GM12875 (cell line): ENCODE measurements at regions not wholly inside any gene's neighbourhood (a gene's known extent, or its start where the extent isn't known, plus 50 kb on each side); places are given as distances from the start of the nearest gene placed in this dataset.

Experiments
- H3K4me3 ChIP-seq: one replicate; pipeline ENCODE4 v1.5.1; 2011; ENCODE audit warnings: low read depth, low read length, control low read depth
- TF ChIP-seq, protein P1 (sequence below): IDR thresholded peaks from 2 replicates; pipeline ENCODE4 v1.5.1; 2011; ENCODE audit warnings: low read depth, mild to moderate bottlenecking, control low read depth, inconsistent platforms, low read length, moderate library complexity, borderline replicate concordance; ENCODE audit not compliant: insufficient read depth

DNA sequence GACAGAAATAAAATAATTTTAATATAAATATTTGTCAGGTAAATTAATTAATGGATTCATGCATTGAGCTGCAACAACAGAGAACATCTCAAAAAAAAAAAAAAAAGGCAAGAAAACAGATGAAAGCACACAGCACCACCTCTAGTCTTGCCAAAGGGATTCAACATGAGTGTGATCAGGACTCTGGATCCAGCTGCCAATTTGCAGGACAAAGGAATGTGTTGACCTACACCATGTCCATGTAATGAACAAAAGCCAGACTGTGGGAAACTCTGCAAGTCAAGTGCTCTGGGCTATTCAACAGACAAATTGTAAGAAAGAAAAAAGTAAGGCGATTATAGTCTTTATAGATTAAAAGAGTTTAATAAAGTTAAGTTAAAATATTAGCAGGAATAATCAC lies 769.3 kb downstream of the TLR4 start:
- TF ChIP-seq, protein P1, sequence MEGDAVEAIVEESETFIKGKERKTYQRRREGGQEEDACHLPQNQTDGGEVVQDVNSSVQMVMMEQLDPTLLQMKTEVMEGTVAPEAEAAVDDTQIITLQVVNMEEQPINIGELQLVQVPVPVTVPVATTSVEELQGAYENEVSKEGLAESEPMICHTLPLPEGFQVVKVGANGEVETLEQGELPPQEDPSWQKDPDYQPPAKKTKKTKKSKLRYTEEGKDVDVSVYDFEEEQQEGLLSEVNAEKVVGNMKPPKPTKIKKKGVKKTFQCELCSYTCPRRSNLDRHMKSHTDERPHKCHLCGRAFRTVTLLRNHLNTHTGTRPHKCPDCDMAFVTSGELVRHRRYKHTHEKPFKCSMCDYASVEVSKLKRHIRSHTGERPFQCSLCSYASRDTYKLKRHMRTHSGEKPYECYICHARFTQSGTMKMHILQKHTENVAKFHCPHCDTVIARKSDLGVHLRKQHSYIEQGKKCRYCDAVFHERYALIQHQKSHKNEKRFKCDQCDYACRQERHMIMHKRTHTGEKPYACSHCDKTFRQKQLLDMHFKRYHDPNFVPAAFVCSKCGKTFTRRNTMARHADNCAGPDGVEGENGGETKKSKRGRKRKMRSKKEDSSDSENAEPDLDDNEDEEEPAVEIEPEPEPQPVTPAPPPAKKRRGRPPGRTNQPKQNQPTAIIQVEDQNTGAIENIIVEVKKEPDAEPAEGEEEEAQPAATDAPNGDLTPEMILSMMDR = no peak
- no peak overlapping the region for H3K4me3 ChIP-seq

DNA sequence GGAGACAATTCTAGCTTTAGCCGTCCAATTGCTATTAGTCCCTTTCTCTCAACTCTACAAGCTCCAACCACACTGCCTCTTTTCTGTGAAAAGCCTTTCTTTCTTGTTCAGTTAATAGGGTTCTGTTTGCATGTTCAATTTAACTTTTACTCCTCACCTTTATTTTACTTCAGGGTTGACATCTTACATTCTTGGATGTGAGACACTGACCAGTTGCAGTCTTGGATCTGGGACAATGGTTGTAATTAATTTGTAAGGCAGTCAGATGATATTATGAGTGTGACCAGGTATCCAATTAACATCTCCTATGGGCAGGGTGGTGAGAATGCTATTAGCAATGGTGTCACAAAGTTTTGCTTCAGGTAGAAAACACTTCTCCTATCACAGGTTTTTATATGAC lies 774.5 kb downstream of the TLR4 start:
- no peak overlapping the region for H3K4me3 ChIP-seq

DNA sequence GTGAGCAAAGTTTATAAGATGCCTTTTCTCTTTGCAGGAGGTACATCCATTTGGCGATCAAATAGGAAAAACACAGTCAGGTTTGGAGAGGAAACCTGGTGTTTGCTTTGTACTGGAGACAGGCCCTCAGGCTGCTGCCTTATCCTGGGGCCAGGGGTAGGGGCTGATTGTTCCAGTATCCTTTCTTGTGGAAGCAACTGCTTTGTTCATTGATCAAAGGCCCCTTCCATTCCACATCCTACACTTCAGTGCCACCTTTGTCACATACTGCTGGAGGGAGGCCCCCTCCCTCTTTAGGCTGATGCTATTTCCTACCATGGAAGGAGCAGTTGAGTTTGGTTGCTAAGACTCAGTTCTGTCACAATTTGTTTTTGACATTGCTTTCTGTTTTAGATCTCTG lies 778.1 kb downstream of the TLR4 start:
- TF ChIP-seq, protein P1 = no peak

More for the DNA sequence above, 774.5 kb downstream of the TLR4 start:
- TF ChIP-seq, protein P1 = no peak

DNA sequence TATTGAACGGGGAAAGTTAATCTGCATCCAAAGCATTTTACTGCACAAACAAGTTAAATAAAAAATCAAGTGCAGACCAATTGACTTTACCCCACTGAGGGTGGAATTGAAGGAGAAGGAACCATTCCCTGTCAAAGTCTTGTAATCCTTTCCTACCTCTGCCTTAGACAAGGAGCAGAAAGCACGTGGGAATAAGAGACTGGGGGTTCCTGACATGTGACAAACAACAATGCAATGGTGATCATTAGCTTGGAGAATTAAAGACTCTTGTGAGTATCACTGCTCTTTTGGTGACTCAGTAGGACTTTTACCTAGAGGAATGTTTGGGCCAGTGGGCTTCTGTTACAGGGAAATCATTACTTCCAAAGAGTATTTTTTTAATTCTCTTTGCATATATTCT lies 779.5 kb downstream of the TLR4 start:
- no peak overlapping the region for H3K4me3 ChIP-seq
- TF ChIP-seq, protein P1 = no peak

More for the DNA sequence above, 778.1 kb downstream of the TLR4 start:
- H3K4me3 ChIP-seq = no peak overlapping the region

DNA sequence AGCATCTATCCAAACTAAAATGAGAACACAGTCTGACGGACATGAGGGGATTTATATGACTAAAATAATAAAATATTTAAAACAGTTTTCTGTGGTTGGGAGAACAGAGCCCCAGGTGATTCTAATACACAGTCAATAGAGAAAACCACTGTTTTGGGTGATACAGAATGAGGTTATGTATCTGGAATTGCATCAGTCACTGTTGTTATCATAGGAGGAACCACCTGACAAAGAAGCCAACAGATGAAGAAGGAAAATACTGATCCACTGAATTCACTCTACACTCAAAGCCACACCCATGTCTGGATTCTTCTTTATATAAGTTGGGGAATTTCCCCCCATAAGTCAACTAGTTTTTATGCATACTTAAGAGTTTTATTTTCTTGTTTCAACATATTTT lies 799.0 kb downstream of the TLR4 start:
- no peak overlapping the region for H3K4me3 ChIP-seq
- TF ChIP-seq, protein P1 = no peak

DNA sequence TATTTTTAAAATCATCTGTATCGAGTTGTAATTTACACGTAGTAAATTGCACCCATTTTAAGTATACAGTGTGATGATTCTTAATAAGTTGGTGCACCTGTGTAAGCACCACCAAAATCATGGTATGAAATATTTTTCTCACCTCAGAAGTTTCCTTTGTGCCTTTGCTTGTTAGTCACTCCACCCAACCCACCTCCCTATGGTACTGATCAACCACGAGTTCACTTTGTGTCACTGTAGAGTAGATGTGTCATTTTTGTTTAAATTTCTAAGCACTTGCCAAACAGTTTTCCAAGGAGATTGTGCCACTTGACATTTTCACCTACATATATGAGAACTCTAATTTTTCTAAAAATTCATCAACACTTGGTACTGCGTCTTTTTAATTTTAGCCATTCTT lies 806.5 kb downstream of the TLR4 start:
- no peak overlapping the region for H3K4me3 ChIP-seq
- TF ChIP-seq, protein P1 = no peak

DNA sequence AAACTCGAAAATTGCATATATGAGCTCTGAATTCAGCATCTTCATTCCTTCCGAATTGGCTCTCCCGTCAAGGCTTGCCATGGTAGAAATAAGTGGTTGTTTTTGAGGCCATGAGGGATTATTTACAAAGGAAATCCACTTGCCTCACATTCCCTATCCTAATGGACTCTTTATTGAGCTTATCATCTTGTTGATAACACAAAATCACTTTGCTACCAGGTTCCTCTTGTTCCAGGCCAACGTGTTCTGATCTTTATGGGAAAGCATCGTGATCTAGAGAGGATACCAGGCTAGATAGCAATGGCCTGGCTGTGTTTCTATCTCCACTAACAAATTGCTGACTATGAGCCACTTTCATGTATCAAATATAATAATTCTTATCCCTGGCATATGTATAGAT lies 811.7 kb downstream of the TLR4 start:
- no peak overlapping the region for H3K4me3 ChIP-seq
- TF ChIP-seq, protein P1 = no peak
